AG09309 (cell line): ENCODE measurements at regions not wholly inside any gene's neighbourhood (a gene's known extent, or its start where the extent isn't known, plus 50 kb on each side); places are given as distances from the start of the nearest gene placed in this dataset.

Experiments
- DNase-seq: peaks from one replicate; pipeline ENCODE4 v3.0.0-alpha.2; 2010; ENCODE audit warnings: low read depth
- H3K4me3 ChIP-seq: 2 replicates; pipeline ENCODE4 v1.5.1; 2011; ENCODE audit warnings: mild to moderate bottlenecking, low read depth, low read length, moderate library complexity; ENCODE audit not compliant: control insufficient read depth
- TF ChIP-seq, protein P1 (sequence below): IDR thresholded peaks from 2 replicates; pipeline ENCODE4 v1.5.1; 2011; ENCODE audit warnings: mild to moderate bottlenecking, low read depth, low read length, inconsistent platforms; ENCODE audit not compliant: insufficient read depth, control insufficient read depth; ENCODE audit errors: missing control alignments

DNA sequence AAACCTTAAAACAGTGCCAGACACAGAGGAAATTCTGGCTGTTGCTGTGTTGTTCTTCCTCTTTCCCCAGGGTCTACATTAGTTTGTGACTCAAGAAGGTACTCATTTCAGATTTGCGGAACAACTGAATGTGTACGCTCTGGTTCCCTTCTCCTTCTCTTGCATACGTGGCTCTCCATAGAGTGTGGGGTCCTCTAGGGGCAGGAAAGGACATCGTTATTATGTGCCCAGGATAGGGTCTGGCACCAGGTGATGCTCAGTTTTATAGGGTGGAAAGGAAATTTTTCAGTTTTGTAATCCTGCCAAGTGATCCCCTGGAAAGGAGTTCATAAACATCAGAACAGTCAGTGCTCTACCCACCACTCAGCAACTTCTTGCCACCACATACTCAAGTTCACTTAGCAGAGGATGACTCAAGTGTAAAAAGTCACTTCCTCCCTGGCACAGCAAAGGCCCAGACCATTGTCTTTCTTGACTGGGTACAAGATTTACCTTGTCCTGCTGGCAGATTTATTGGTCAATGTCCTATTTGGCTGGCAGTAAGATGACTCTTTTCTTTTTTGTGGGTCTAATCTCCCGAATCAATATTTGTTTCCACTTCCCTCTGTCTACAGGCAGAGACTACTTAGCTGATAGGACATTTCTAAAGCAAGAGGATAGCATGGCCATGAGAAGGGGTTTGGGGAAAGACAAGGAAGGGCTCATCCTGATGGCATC is 246.0 kb upstream of the TENM4 start:
- H3K4me3 ChIP-seq, result no peak overlapping the region
- TF ChIP-seq, protein P1, sequence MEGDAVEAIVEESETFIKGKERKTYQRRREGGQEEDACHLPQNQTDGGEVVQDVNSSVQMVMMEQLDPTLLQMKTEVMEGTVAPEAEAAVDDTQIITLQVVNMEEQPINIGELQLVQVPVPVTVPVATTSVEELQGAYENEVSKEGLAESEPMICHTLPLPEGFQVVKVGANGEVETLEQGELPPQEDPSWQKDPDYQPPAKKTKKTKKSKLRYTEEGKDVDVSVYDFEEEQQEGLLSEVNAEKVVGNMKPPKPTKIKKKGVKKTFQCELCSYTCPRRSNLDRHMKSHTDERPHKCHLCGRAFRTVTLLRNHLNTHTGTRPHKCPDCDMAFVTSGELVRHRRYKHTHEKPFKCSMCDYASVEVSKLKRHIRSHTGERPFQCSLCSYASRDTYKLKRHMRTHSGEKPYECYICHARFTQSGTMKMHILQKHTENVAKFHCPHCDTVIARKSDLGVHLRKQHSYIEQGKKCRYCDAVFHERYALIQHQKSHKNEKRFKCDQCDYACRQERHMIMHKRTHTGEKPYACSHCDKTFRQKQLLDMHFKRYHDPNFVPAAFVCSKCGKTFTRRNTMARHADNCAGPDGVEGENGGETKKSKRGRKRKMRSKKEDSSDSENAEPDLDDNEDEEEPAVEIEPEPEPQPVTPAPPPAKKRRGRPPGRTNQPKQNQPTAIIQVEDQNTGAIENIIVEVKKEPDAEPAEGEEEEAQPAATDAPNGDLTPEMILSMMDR, result no peak
- no peak for DNase-seq

DNA sequence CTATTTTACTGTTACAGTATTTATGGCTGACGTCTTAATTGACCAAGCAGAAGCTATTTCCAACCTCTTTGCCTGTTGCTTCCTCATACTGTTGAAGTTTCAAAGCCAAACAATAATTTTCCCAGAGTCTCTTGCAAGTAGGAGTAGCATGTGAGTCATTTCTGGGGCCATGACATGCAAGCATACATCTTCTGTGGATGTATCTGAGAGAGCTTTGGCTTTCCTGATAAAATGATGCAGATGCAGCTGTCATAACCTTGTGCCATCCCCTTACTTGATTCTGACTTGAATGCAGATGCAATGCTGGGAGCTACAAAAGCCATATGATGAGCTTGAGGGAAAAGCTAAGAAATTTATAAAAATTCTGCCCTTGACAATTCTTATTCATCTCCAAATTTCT is 243.1 kb upstream of the TENM4 start:
- no peak for DNase-seq
- TF ChIP-seq, protein P1, result no peak
- no peak overlapping the region for H3K4me3 ChIP-seq

DNA sequence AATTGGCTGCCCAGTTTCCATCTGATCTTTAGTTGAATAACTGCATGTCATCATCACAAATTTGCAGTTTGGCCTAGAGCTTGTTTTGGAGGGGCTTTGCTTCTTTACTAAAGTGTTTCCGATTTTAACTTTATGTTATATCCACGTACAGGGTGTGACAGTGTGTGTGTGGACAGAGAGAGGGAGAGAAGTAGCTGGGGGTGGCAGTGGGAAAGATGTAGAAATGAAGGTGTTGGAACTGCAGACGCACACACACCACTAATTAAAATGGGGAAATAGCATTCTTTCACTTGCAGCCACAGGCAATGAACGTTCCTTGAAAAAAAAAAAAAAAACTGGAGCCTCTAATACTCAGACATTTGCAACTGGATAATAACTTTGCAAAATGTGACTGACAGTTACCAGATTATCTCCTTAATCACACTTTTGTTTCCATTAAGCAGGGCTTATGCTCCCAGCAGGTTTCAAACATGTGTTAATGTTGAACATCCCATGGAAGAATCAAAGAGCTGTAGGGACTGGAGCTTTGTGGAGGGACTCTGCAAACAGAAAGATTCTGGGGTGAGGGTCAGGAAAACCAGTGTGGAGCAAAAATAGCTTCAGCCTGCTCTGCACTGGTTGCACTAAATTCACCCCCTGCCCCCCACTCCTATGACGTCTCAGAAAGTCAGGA is 238.1 kb upstream of the TENM4 start:
- no peak overlapping the region for H3K4me3 ChIP-seq
- TF ChIP-seq, protein P1, result no peak
- no peak for DNase-seq

DNA sequence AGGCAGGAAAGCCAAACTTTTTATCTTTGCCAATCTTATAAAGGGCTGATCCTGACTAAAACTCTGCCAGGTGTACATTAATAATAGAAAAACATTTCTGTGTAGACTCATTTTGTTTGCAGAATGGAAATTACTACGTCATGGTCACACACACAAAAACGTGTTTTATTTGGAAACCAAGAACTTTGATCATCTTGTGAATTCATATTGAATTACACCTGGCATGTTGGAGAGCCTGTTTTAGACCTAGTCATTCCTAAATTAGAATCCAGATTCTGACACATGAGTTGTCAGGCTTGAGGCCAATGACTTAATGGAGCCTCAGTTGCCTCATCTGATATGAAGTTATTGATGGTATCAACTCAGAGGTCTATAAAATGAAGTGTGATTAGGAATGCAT is 235.6 kb upstream of the TENM4 start:
- H3K4me3 ChIP-seq, result no peak overlapping the region
- DNase-seq, result no peak
- TF ChIP-seq, protein P1, result no peak

DNA sequence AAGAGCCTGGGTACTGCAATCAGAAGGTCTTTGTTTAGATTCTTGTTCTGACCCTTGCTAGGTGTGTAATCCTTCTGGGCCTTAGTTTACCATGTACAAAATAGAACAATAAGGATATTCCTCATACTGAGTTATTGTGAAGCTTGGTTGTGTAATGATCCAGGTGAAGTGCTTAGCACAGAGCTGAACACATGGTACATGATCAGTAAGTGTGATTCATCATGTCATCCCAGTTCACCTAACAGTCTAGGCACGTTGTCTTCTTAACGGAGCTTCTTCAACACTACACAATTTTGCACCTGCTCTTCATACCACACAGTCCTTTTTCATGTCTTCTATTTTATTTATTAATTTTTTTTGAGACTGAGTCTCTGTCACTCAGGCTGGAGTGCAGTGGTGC is 234.3 kb upstream of the TENM4 start:
- no peak for DNase-seq
- no peak overlapping the region for H3K4me3 ChIP-seq
- TF ChIP-seq, protein P1, result no peak

DNA sequence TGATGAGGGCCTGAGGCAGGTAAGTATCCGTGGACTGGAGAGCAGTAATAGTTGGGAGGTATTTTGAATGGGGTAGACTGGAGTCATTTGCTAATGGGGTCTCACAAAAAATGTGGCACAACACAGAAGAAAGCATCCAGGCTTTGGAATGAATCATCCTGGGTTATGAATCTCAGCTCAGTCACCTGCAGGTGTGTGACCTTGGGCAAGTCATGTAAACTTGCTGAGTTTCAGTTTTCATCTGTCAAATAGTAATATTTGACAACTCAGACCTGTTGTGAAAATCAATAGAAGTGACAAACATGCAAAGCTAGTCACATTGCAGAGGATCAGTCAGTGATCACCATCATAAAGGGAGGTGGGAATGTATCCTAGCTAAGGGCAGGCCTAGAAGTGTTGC is 232.0 kb upstream of the TENM4 start:
- DNase-seq, result no peak
- TF ChIP-seq, protein P1, result no peak
- no peak overlapping the region for H3K4me3 ChIP-seq
